Skeletal muscle tissue (tissue), 3 donors: ENCODE measurements at regions not wholly inside any gene's neighbourhood (a gene's known extent, or its start where the extent isn't known, plus 50 kb on each side); places are given as distances from the start of the nearest gene placed in this dataset.

ENCODE experiments used
- H3K27ac ChIP-seq: one replicate; pipeline ENCODE4 v1.7.0; 2013; ENCODE audit warnings: mild to moderate bottlenecking, low read depth, low read length, inconsistent platforms
- H3K27me3 ChIP-seq, 3 donors: one replicate each; pipeline ENCODE4 v1.7.0; 2013; ENCODE audit warnings: low read length in 3 of 3; ENCODE audit not compliant: control insufficient read depth in 3 of 3, insufficient read depth in 3 of 3
- H3K36me3 ChIP-seq, 3 donors: one replicate each; pipeline ENCODE4 v1.7.0; 2013; ENCODE audit warnings: low read length in 3 of 3; ENCODE audit not compliant: control insufficient read depth in 3 of 3, insufficient read depth in 3 of 3
- H3K4me1 ChIP-seq, 3 donors: one replicate each; pipeline ENCODE4 v1.7.0; 2013; ENCODE audit warnings: low read length in 3 of 3, mild to moderate bottlenecking in 3 of 3; ENCODE audit not compliant: control insufficient read depth in 3 of 3, insufficient read depth in 3 of 3
- H3K4me3 ChIP-seq, 3 donors: one replicate each; pipeline ENCODE4 v1.7.0; 2013; ENCODE audit warnings: low read length in 3 of 3
- H3K9ac ChIP-seq, 3 donors: one replicate each; pipeline ENCODE4 v1.7.0; 2013; ENCODE audit warnings: low read length in 3 of 3, mild to moderate bottlenecking in 3 of 3, moderate library complexity in 2 of 3, low read depth in 1 of 3
- H3K9me3 ChIP-seq, 3 donors: one replicate each; pipeline ENCODE4 v1.7.0; 2013; ENCODE audit warnings: low read length in 3 of 3; ENCODE audit not compliant: control insufficient read depth in 3 of 3
- donor health status: Osteomylitis.

GRCh38 chrX:7228226-7228625 is 80.3 kb upstream of the PUDP start:
- Histone ChIP-seq H3K27me3 (no peaks in the 10 kb centered on the region), H3K9ac (no peak overlapping the region), H3K27ac (no peak overlapping the region), H3K9me3 (no peaks in the 10 kb centered on the region), H3K4me1 (no peaks in the 10 kb centered on the region), H3K4me3 (no peak overlapping the region), H3K36me3 (no peaks in the 10 kb centered on the region)

DNA sequence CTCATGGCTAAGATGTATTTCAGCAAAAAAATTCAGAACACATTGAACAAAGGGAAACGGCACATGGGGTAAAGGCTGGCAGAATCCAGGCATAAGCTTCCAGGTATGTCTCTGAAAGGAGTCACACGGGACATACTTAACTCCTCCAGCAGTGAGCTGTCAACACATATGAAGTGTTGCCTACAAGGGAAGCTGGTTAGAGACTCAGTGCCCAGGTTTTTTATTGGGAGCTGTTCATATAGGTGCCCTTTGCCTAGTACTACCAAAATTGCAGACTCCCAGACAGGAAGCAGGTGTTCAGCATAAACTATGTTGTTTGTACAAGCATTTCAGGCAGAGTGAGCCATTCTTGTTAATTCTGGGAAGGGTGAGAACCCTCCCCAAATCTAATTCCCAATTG is 77.4 kb upstream of the PUDP start:
- Histone ChIP-seq H3K36me3 (no peaks in the 10 kb centered on the region), H3K27ac (no peak overlapping the region), H3K9me3 (no peaks in the 10 kb centered on the region), H3K4me3 (no peak overlapping the region), H3K4me1 (no peaks in the 10 kb centered on the region), H3K27me3 (no peaks in the 10 kb centered on the region), H3K9ac (no peak overlapping the region)

GRCh38 chrX:7223271-7223670 is 75.3 kb upstream of the PUDP start:
- H3K9ac ChIP-seq, result no peak overlapping the region
- H3K27ac ChIP-seq, result no peak overlapping the region

GRCh38 chrX:7220121-7220520 is 72.2 kb upstream of the PUDP start:
- Histone ChIP-seq H3K36me3 (no peaks in the 10 kb centered on the region), H3K4me3 (no peak overlapping the region), H3K27me3 (no peaks in the 10 kb centered on the region), H3K9ac (no peak overlapping the region), H3K27ac (no peak overlapping the region), H3K4me1 (no peaks in the 10 kb centered on the region), H3K9me3 (no peaks in the 10 kb centered on the region)

More at GRCh38 chrX:7223271-7223670, 75.3 kb upstream of the PUDP start:
- H3K27me3 ChIP-seq, result no peaks in the 10 kb centered on the region
- H3K9me3 ChIP-seq, result no peaks in the 10 kb centered on the region
- H3K4me1 ChIP-seq, result no peaks in the 10 kb centered on the region
- H3K36me3 ChIP-seq, result no peaks in the 10 kb centered on the region
- H3K4me3 ChIP-seq, result no peak overlapping the region

GRCh38 chrX:7219153-7219705 is 71.3 kb upstream of the PUDP start:
- no peak overlapping the region for H3K4me3 ChIP-seq
- no peaks in the 10 kb centered on the region for H3K9me3 ChIP-seq
- no peaks in the 10 kb centered on the region for H3K36me3 ChIP-seq
- no peaks in the 10 kb centered on the region for H3K27me3 ChIP-seq
- no peak overlapping the region for H3K9ac ChIP-seq
- no peaks in the 10 kb centered on the region for H3K4me1 ChIP-seq
- no peak overlapping the region for H3K27ac ChIP-seq

DNA sequence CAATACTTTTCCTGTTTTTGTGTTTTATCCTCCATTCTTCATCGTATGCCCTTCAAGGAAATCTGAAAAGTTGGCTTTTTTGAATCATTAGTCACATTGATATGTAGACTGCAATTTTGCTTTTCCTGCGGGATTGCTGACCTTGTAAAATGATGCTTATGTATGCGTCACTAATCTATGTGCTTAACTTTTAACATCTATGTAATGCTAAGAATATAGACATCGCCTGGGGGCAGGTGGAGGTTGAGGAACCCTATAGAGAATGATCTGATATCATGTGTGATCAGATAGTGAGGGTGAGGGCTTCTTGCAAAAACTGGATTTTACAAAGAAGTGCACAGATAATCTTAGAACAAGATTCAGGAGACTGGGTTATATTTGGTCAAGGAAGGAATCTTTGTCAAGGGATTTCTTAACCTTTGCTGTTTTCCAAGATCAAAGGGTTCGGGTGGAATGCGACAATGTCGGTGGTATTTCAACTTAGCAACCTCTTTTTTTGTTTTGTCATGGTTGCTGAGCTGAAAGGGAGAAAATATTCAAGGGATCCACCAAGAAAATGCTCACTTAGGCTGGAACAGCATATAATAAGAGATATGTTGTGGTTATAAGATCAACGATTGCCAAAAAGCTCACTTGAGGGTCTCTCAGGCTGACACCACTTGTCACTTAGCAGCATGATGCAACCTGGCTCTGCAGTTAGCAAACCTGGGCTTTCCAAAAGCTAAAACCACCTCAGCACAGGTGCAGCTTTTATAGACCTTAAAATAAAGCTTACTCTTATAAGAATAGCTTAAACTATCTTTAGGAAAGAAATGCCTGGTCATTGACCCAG is 70.6 kb upstream of the PUDP start:
- H3K4me1 ChIP-seq, result no peaks in the 10 kb centered on the region
- no peaks in the 10 kb centered on the region for H3K27me3 ChIP-seq
- H3K4me3 ChIP-seq, result no peak overlapping the region
- no peak overlapping the region for H3K27ac ChIP-seq
- no peaks in the 10 kb centered on the region for H3K36me3 ChIP-seq
- H3K9ac ChIP-seq, result no peak overlapping the region
- no peaks in the 10 kb centered on the region for H3K9me3 ChIP-seq

- Histone ChIP-seq H3K9ac (no peak overlapping the region), H3K4me1 (no peaks in the 10 kb centered on the region), H3K27me3 (no peaks in the 10 kb centered on the region), H3K9me3 (no peaks in the 10 kb centered on the region), H3K4me3 (no peak overlapping the region), H3K36me3 (no peaks in the 10 kb centered on the region), H3K27ac (no peak overlapping the region)
Observed at GRCh38 chrX:7216981-7217587, 69.1 kb upstream of the PUDP start.

- H3K4me1 ChIP-seq, result no peaks in the 10 kb centered on the region
- H3K9ac ChIP-seq, result no peak overlapping the region
- H3K9me3 ChIP-seq, result no peaks in the 10 kb centered on the region
- H3K27me3 ChIP-seq, result no peaks in the 10 kb centered on the region
- no peak overlapping the region for H3K27ac ChIP-seq
- H3K4me3 ChIP-seq, result no peak overlapping the region
- no peaks in the 10 kb centered on the region for H3K36me3 ChIP-seq
Observed at GRCh38 chrX:7215842-7216241, 67.9 kb upstream of the PUDP start.

DNA sequence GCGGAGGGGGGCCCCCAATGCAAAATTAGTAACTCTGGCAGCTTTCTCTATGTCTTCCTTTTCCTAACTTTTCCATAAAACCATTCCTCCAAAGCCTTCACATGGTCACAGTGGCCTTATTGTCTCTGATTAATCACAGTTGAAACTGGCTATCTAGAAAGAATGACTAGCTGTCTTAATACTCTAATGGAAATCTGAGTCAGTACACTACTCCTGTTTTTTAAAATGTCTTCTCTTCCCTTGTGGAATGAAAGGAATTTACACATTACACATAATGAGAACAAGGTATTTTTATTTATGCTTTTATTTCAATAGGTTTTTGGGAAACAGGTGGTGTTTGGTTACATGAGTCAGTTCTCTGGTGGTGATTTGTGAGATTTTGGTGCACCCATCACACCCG is 66.3 kb upstream of the PUDP start:
- Histone ChIP-seq H3K4me1 (no peaks in the 10 kb centered on the region), H3K27ac (no peak overlapping the region), H3K9ac (no peak overlapping the region), H3K9me3 (no peaks in the 10 kb centered on the region), H3K36me3 (no peaks in the 10 kb centered on the region), H3K4me3 (no peak overlapping the region), H3K27me3 (no peaks in the 10 kb centered on the region)

GRCh38 chrX:7205037-7205577 is 57.2 kb upstream of the PUDP start:
- Histone ChIP-seq H3K9ac (no peak overlapping the region), H3K27me3 (no peaks in the 10 kb centered on the region)

More at GRCh38 chrX:7205037-7205577, 57.2 kb upstream of the PUDP start:
- Histone ChIP-seq H3K9me3 (no peaks in the 10 kb centered on the region), H3K4me1 (no peaks in the 10 kb centered on the region), H3K4me3 (no peak overlapping the region), H3K36me3 (no peaks in the 10 kb centered on the region), H3K27ac (no peak overlapping the region)
